PFSK-1 (cell line): ENCODE measurements at regions not wholly inside any gene's neighbourhood (a gene's known extent, or its start where the extent isn't known, plus 50 kb on each side); places are given as distances from the start of the nearest gene placed in this dataset.

Source experiments
- FOXP2 ChIP-seq: optimal IDR thresholded peaks from 2 replicates; pipeline ENCODE3; 2011; ENCODE audit warnings: borderline replicate concordance, control low read depth, inconsistent platforms; ENCODE audit not compliant: insufficient read depth; ENCODE audit errors: extremely low read length, extremely low read depth
- POLR2AphosphoS5 ChIP-seq: IDR thresholded peaks from 2 replicates; pipeline ENCODE4 v1.6.1; 2012; ENCODE audit warnings: low read depth, mild to moderate bottlenecking, control low read depth, low read length, moderate library complexity

GRCh38 chr10:63866747-63867140, 345.5 kb downstream of the REEP3 start:
- no peak for TF ChIP-seq POLR2AphosphoS5
- TF ChIP-seq FOXP2, result no peak
